KMS-11 (cell line): ENCODE measurements at regions not wholly inside any gene's neighbourhood (a gene's known extent, or its start where the extent isn't known, plus 50 kb on each side); places are given as distances from the start of the nearest gene placed in this dataset.

Experiments used
- H2AFZ ChIP-seq: fragments of 200-600 bp; sonication (generic); 2 replicates; pipeline ENCODE4 v1.6.1; 2016; ENCODE audit warnings: antibody characterized with exemption, mixed run types, low read depth
- H3K27ac ChIP-seq: fragments of 200-600 bp; sonication (generic); 2 replicates; pipeline ENCODE4 v1.6.1; 2016; ENCODE audit warnings: mild to moderate bottlenecking, mixed run types
- H3K27me3 ChIP-seq: fragments of 200-600 bp; sonication (generic); 2 replicates; pipeline ENCODE4 v1.6.1; 2017; ENCODE audit warnings: mild to moderate bottlenecking, low read depth, mixed run types, moderate library complexity; ENCODE audit not compliant: insufficient read depth
- H3K36me3 ChIP-seq: fragments of 200-600 bp; sonication (generic); 2 replicates; pipeline ENCODE4 v1.6.1; 2017; ENCODE audit warnings: mild to moderate bottlenecking, mixed run types; ENCODE audit not compliant: insufficient read depth
- H3K4me1 ChIP-seq: fragments of 200-600 bp; sonication (generic); 2 replicates; pipeline ENCODE4 v1.6.1; 2016; ENCODE audit warnings: mild to moderate bottlenecking, low read depth, mixed run types; ENCODE audit not compliant: poor library complexity, severe bottlenecking
- H3K4me2 ChIP-seq: fragments of 200-600 bp; sonication (generic); 2 replicates; pipeline ENCODE4 v1.7.0; 2016; ENCODE audit warnings: mild to moderate bottlenecking, mixed run types
- H3K4me3 ChIP-seq: fragments of 200-600 bp; sonication (generic); IDR thresholded peaks from 2 replicates; pipeline ENCODE4 v1.6.1; 2017; ENCODE audit warnings: low read depth, low read length, mixed read lengths; ENCODE audit not compliant: insufficient read depth
- H3K79me2 ChIP-seq: fragments of 200-600 bp; sonication (generic); 2 replicates; pipeline ENCODE4 v1.6.1; 2016; ENCODE audit warnings: low read depth, mixed run types; ENCODE audit not compliant: insufficient read depth
- H3K9ac ChIP-seq: fragments of 200-600 bp; sonication (generic); 2 replicates; pipeline ENCODE4 v1.6.1; 2016; ENCODE audit warnings: mild to moderate bottlenecking, mixed run types
- H4K20me1 ChIP-seq: fragments of 200-600 bp; sonication (generic); 2 replicates; pipeline ENCODE4 v1.6.1; 2016; ENCODE audit warnings: mild to moderate bottlenecking, mixed run types; ENCODE audit not compliant: insufficient read depth
- CTCF ChIP-seq: fragments of 200-600 bp; sonication (generic); conservative IDR thresholded peaks from 2 replicates; pipeline ENCODE4 v1.6.1; 2017; ENCODE audit warnings: low read depth, mild to moderate bottlenecking, antibody characterized with exemption, low read length, moderate library complexity, mixed read lengths

GRCh38 chr19:29324717-29325116 is 111.8 kb upstream of the UQCRFS1 start:
- Histone ChIP-seq H3K4me3 (no peak overlapping the region), H3K79me2 (no peaks in the 10 kb centered on the region), H3K4me1 (no peaks in the 10 kb centered on the region), H3K4me2 (no peak overlapping the region), H4K20me1 (no peaks in the 10 kb centered on the region), H3K36me3 (no peaks in the 10 kb centered on the region), H2AFZ (no peak overlapping the region), H3K27ac (no peak overlapping the region), H3K9ac (no peak overlapping the region), H3K27me3 (no peaks in the 10 kb centered on the region)
- no peak for TF ChIP-seq CTCF

GRCh38 chr19:29325241-29325975 is 112.5 kb upstream of the UQCRFS1 start:
- H3K4me3 ChIP-seq, result no peak overlapping the region

GRCh38 chr19:29326351-29326750 is 113.4 kb upstream of the UQCRFS1 start:
- no peak overlapping the region for H3K4me2 ChIP-seq
- no peaks in the 10 kb centered on the region for H3K36me3 ChIP-seq

More at GRCh38 chr19:29325241-29325975, 112.5 kb upstream of the UQCRFS1 start:
- Histone ChIP-seq H2AFZ (no peak overlapping the region), H3K79me2 (no peaks in the 10 kb centered on the region), H3K4me1 (no peaks in the 10 kb centered on the region), H3K36me3 (no peaks in the 10 kb centered on the region), H3K27ac (no peak overlapping the region), H3K27me3 (no peaks in the 10 kb centered on the region), H3K4me2 (no peak overlapping the region), H4K20me1 (no peaks in the 10 kb centered on the region), H3K9ac (no peak overlapping the region)
- no peak for TF ChIP-seq CTCF

More at GRCh38 chr19:29326351-29326750, 113.4 kb upstream of the UQCRFS1 start:
- no peaks in the 10 kb centered on the region for H3K79me2 ChIP-seq
- H3K27ac ChIP-seq, result no peak overlapping the region
- no peaks in the 10 kb centered on the region for H4K20me1 ChIP-seq
- no peak overlapping the region for H2AFZ ChIP-seq
- no peak overlapping the region for H3K4me3 ChIP-seq
- no peak for TF ChIP-seq CTCF
- no peaks in the 10 kb centered on the region for H3K4me1 ChIP-seq
- H3K27me3 ChIP-seq, result no peaks in the 10 kb centered on the region
- H3K9ac ChIP-seq, result no peak overlapping the region
